Lower leg skin (tissue), 3 donors: ENCODE measurements at regions not wholly inside any gene's neighbourhood (a gene's known extent, or its start where the extent isn't known, plus 50 kb on each side); places are given as distances from the start of the nearest gene placed in this dataset.

ENCODE experiments used
- POLR2A ChIP-seq, 2 donors: fragments of 450-650 bp; IDR thresholded peaks; one replicate each; pipeline ENCODE4 v1.6.1; 2016 to 2017; ENCODE audit warnings: antibody characterized with exemption in 2 of 2, mild to moderate bottlenecking in 1 of 2, moderate library complexity in 1 of 2
- TF ChIP-seq, protein P1 (sequence below), 3 donors: fragments of 450-650 bp; IDR thresholded peaks; one replicate each; pipeline ENCODE4 v1.5.1; 2016; ENCODE audit warnings: antibody characterized with exemption in 3 of 3, mild to moderate bottlenecking in 3 of 3, moderate library complexity in 2 of 3

DNA sequence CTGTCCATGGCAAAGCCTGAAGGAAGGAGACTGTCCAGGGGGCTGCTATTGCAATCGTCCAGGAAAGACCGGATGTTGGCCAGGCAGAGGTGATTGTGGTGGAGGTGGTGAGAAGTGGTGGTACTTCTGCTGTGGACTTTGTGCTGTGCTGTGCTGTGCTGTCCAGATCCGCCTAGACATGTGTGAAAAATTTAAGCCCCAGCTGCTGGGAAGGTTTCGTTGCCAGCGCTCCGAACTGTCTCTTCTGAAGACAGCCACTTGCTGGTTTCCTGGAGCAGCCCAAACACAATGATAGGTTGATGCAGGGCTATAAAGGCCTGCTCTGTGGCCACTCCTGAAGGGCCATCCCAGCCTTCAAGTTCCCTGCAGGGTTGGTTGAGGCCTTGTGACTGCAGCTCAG, 223.0 kb upstream of the MPDZ start:
- TF ChIP-seq, protein P1, sequence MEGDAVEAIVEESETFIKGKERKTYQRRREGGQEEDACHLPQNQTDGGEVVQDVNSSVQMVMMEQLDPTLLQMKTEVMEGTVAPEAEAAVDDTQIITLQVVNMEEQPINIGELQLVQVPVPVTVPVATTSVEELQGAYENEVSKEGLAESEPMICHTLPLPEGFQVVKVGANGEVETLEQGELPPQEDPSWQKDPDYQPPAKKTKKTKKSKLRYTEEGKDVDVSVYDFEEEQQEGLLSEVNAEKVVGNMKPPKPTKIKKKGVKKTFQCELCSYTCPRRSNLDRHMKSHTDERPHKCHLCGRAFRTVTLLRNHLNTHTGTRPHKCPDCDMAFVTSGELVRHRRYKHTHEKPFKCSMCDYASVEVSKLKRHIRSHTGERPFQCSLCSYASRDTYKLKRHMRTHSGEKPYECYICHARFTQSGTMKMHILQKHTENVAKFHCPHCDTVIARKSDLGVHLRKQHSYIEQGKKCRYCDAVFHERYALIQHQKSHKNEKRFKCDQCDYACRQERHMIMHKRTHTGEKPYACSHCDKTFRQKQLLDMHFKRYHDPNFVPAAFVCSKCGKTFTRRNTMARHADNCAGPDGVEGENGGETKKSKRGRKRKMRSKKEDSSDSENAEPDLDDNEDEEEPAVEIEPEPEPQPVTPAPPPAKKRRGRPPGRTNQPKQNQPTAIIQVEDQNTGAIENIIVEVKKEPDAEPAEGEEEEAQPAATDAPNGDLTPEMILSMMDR (IDR thresholded peaks at IDR 0.05), result no peak
- TF ChIP-seq POLR2A (IDR thresholded peaks at IDR 0.05), result no peak
